ENCODE measurements at regions not wholly inside any gene's neighbourhood (a gene's known extent, or its start where the extent isn't known, plus 50 kb on each side); places are given as distances from the start of the nearest gene placed in this dataset.

GRCh38 chr22:47398921-47399790 lies 636.7 kb downstream of the TBC1D22A start:
- no peak overlapping the region for H3K4me3 ChIP-seq
- no peak overlapping the region for H3K27ac ChIP-seq
- no peaks in the 10 kb centered on the region for H3K36me3 ChIP-seq
- H3K9me3 ChIP-seq (ENCODE audit: low read depth), result no peaks in the 10 kb centered on the region
- no peak for TF ChIP-seq CTCF (IDR thresholded peaks at IDR 0.05; ENCODE audit: low read depth, low read length)
- H3K27me3 ChIP-seq, result no peaks in the 10 kb centered on the region
- no peak for DNase-seq (ENCODE audit: low read depth in 1 of 2, low spot score in 1 of 2)
- H3K4me1 ChIP-seq (ENCODE audit: low read depth), result no peaks in the 10 kb centered on the region

DNA sequence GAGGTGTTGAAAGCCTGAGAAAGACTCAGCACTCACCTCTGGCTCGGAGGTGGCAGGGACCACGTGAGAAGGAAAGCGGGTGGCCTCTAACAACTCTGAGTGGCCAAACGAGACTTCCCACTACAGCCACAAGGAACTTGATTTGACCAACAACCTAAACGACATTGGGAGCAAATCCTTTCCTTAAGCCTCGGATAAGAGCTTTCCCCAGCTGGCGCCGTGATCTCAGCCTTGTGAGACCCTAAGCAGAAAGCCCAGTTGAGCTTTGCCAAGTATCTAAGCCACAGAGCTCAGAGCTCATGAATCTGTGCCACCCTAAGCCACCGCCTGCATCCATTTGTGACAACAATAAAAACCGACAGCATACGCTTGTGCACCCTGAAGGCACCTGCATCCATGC lies 636.0 kb downstream of the TBC1D22A start:
- no peaks in the 10 kb centered on the region for H3K27me3 ChIP-seq
- TF ChIP-seq CTCF (IDR thresholded peaks at IDR 0.05; ENCODE audit: low read depth, low read length), result no peak
- H3K9me3 ChIP-seq (ENCODE audit: low read depth), result no peaks in the 10 kb centered on the region
- no peaks in the 10 kb centered on the region for H3K36me3 ChIP-seq
- no peak for DNase-seq (ENCODE audit: low read depth in 1 of 2, low spot score in 1 of 2)
- no peak overlapping the region for H3K27ac ChIP-seq
- H3K4me3 ChIP-seq, result no peak overlapping the region
- no peaks in the 10 kb centered on the region for H3K4me1 ChIP-seq (ENCODE audit: low read depth)

DNA sequence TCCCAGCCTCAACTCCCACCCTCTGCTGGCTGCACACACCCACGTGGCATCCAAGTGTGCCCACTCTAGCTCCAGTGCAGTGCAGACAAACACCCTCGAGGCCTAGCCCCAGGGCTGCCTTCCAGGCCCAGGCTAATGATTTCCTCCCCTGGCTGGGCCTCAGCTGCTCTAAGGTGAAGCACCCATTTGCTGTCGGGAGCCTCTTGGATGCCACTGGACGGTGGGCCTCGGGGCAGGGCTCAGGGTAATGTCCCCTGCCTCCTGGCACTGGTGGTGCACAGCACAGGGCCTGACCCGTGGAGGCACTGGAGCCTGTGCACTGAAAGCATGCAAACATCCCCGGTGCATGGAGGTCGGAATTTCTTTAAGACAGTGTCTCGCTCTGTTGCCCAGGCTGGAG lies 635.2 kb downstream of the TBC1D22A start:
- DNase-seq (ENCODE audit: low read depth in 1 of 2, low spot score in 1 of 2), result no peak
- TF ChIP-seq CTCF (IDR thresholded peaks at IDR 0.05; ENCODE audit: low read depth, low read length), result no peak
- H3K36me3 ChIP-seq, result no peaks in the 10 kb centered on the region
- H3K27me3 ChIP-seq, result no peaks in the 10 kb centered on the region
- no peaks in the 10 kb centered on the region for H3K9me3 ChIP-seq (ENCODE audit: low read depth)
- H3K4me3 ChIP-seq, result no peak overlapping the region
- H3K27ac ChIP-seq, result no peak overlapping the region
- H3K4me1 ChIP-seq (ENCODE audit: low read depth), result no peaks in the 10 kb centered on the region

- Histone ChIP-seq H3K27me3 (no peaks in the 10 kb centered on the region), H3K36me3 (no peaks in the 10 kb centered on the region), H3K4me1 (ENCODE audit: low read depth) (no peaks in the 10 kb centered on the region), H3K4me3 (no peak overlapping the region), H3K9me3 (ENCODE audit: low read depth) (no peaks in the 10 kb centered on the region), H3K27ac (no peak overlapping the region)
- TF ChIP-seq CTCF (IDR thresholded peaks at IDR 0.05; ENCODE audit: low read depth, low read length), result no peak
- no peak for DNase-seq (ENCODE audit: low read depth in 1 of 2, low spot score in 1 of 2)
These were observed 634.1 kb downstream of the TBC1D22A start for GRCh38 chr22:47396515-47396914.

GRCh38 chr22:47396105-47396504 lies 633.7 kb downstream of the TBC1D22A start:
- no peaks in the 10 kb centered on the region for H3K36me3 ChIP-seq
- no peak for TF ChIP-seq CTCF (IDR thresholded peaks at IDR 0.05; ENCODE audit: low read depth, low read length)
- H3K4me3 ChIP-seq, result no peak overlapping the region
- H3K27ac ChIP-seq, result no peak overlapping the region
- H3K9me3 ChIP-seq (ENCODE audit: low read depth), result no peaks in the 10 kb centered on the region
- no peak for DNase-seq (ENCODE audit: low read depth in 1 of 2, low spot score in 1 of 2)
- H3K4me1 ChIP-seq (ENCODE audit: low read depth), result no peaks in the 10 kb centered on the region
- H3K27me3 ChIP-seq, result no peaks in the 10 kb centered on the region
